HCT116 (cell line): ENCODE measurements at regions not wholly inside any gene's neighbourhood (a gene's known extent, or its start where the extent isn't known, plus 50 kb on each side); places are given as distances from the start of the nearest gene placed in this dataset.
"Not testable (repeated sequence)": the region's sequence is repeated elsewhere in the genome, so short reads cannot be mapped to it uniquely, and the experiment has no call there.

Source experiments
- CEBPB ChIP-seq: IDR thresholded peaks from 2 replicates; pipeline ENCODE4 v1.6.1; 2012; ENCODE audit warnings: low read depth
- EZH2 ChIP-seq: fragments of 200-600 bp; sonication (generic); IDR thresholded peaks from 2 replicates; pipeline ENCODE4 v1.6.1; 2017; ENCODE audit warnings: antibody characterized with exemption, mixed run types
- EZH2phosphoT487 ChIP-seq: fragments of 200-600 bp; IDR thresholded peaks from 2 replicates; pipeline ENCODE4 v1.6.1; 2018; ENCODE audit warnings: antibody characterized with exemption, borderline replicate concordance
- POLR2A ChIP-seq: IDR thresholded peaks from 2 replicates; pipeline ENCODE4 v1.7.0; 2011; ENCODE audit warnings: borderline replicate concordance; ENCODE audit not compliant: insufficient read depth, insufficient read length; ENCODE audit errors: extremely low read depth
- POLR2AphosphoS5 ChIP-seq: IDR thresholded peaks from 2 replicates; pipeline ENCODE4 v1.6.1; 2011; ENCODE audit warnings: mild to moderate bottlenecking, low read depth, low read length, moderate library complexity
- RAD21 ChIP-seq: IDR thresholded peaks from 2 replicates; pipeline ENCODE4 v1.6.1; 2012; ENCODE audit warnings: low read depth, mild to moderate bottlenecking
- REST ChIP-seq: IDR thresholded peaks from 2 replicates; pipeline ENCODE4 v1.6.1; 2012; ENCODE audit warnings: low read depth
- SP1 ChIP-seq: IDR thresholded peaks from 2 replicates; pipeline ENCODE4 v1.6.1; 2012; ENCODE audit warnings: low read depth
- SRF ChIP-seq: IDR thresholded peaks from 2 replicates; pipeline ENCODE4 v1.6.1; 2012; ENCODE audit warnings: low read depth
- TCF7L2 ChIP-seq: IDR thresholded peaks from 2 replicates; pipeline ENCODE4 v1.7.0; 2011; ENCODE audit warnings: borderline replicate concordance, inconsistent platforms; ENCODE audit not compliant: insufficient read depth, insufficient read length; ENCODE audit errors: extremely low read depth
- YY1 ChIP-seq: IDR thresholded peaks from 2 replicates; pipeline ENCODE4 v1.6.1; 2011; ENCODE audit warnings: low read length, low read depth, moderate library complexity, mild to moderate bottlenecking; ENCODE audit not compliant: insufficient replicate concordance; ENCODE audit errors: extremely low read depth
- ZFX ChIP-seq: fragments of 450-650 bp; IDR thresholded peaks from 2 replicates; pipeline ENCODE4 v1.6.1; 2017
- TF ChIP-seq, protein P1 (sequence below), 3 experiments: fragments of 200-600 bp in 1 of 3; sonication (generic) in 1 of 3; IDR thresholded peaks in 2 of 3; conservative IDR thresholded peaks in 1 of 3; 2 replicates each; pipeline ENCODE4 v1.5.1; 2012 to 2017; ENCODE audit warnings: low read depth in 2 of 3, low read length in 2 of 3, antibody characterized with exemption in 1 of 3, borderline replicate concordance in 1 of 3, control low read depth in 1 of 3, mild to moderate bottlenecking in 1 of 3, mixed read lengths in 1 of 3, mixed run types in 1 of 3, moderate library complexity in 1 of 3; ENCODE audit not compliant: insufficient read depth in 1 of 3
- TF ChIP-seq, protein P2 (sequence below): IDR thresholded peaks from 2 replicates; pipeline ENCODE4 v1.6.1; 2012

- TF ChIP-seq, protein P1, sequence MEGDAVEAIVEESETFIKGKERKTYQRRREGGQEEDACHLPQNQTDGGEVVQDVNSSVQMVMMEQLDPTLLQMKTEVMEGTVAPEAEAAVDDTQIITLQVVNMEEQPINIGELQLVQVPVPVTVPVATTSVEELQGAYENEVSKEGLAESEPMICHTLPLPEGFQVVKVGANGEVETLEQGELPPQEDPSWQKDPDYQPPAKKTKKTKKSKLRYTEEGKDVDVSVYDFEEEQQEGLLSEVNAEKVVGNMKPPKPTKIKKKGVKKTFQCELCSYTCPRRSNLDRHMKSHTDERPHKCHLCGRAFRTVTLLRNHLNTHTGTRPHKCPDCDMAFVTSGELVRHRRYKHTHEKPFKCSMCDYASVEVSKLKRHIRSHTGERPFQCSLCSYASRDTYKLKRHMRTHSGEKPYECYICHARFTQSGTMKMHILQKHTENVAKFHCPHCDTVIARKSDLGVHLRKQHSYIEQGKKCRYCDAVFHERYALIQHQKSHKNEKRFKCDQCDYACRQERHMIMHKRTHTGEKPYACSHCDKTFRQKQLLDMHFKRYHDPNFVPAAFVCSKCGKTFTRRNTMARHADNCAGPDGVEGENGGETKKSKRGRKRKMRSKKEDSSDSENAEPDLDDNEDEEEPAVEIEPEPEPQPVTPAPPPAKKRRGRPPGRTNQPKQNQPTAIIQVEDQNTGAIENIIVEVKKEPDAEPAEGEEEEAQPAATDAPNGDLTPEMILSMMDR (IDR thresholded peaks at IDR 0.05 in 2 of 3, conservative IDR thresholded peaks at IDR 0.05 in 1 of 3; ENCODE audit: borderline replicate concordance in 1 of 3, insufficient read depth in 1 of 3, low read depth in 2 of 3, low read length in 2 of 3) = not testable (repeated sequence)
- TF ChIP-seq POLR2AphosphoS5, EZH2, TCF7L2, POLR2A, REST, CEBPB, EZH2phosphoT487, YY1, SP1, SRF, ZFX, RAD21: not testable (repeated sequence)
- TF ChIP-seq, protein P2, sequence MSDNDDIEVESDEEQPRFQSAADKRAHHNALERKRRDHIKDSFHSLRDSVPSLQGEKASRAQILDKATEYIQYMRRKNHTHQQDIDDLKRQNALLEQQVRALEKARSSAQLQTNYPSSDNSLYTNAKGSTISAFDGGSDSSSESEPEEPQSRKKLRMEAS = not testable (repeated sequence)
Observed at GRCh38 chr4:3606271-3606670, 74.0 kb upstream of the LRPAP1 start.
